Parathyroid adenoma (tissue), 2 donors: ENCODE measurements at regions not wholly inside any gene's neighbourhood (a gene's known extent, or its start where the extent isn't known, plus 50 kb on each side); places are given as distances from the start of the nearest gene placed in this dataset.

ENCODE experiments used
- H2AFZ ChIP-seq: fragments of 300-600 bp; sonication (generic); one replicate; pipeline ENCODE4 v1.7.0; 2017; ENCODE audit warnings: antibody characterized with exemption, mild to moderate bottlenecking
- H3K27ac ChIP-seq: fragments of 300-600 bp; sonication (generic); one replicate; pipeline ENCODE4 v1.7.0; 2017
- H3K27me3 ChIP-seq: fragments of 300-600 bp; sonication (generic); one replicate; pipeline ENCODE4 v1.7.0; 2017; ENCODE audit warnings: low read length; ENCODE audit not compliant: control insufficient read depth, insufficient read depth
- H3K36me3 ChIP-seq: fragments of 300-600 bp; sonication (generic); one replicate; pipeline ENCODE4 v1.7.0; 2017; ENCODE audit warnings: low read length; ENCODE audit not compliant: control insufficient read depth, insufficient read depth
- H3K4me1 ChIP-seq: fragments of 300-600 bp; sonication (generic); one replicate; pipeline ENCODE4 v1.7.0; 2017; ENCODE audit warnings: control low read depth
- H3K4me2 ChIP-seq: fragments of 300-600 bp; sonication (generic); one replicate; pipeline ENCODE4 v1.7.0; 2017; ENCODE audit warnings: low read length
- H3K4me3 ChIP-seq: fragments of 300-600 bp; sonication (generic); one replicate; pipeline ENCODE4 v1.7.0; 2017; ENCODE audit warnings: low read depth, low read length
- H3K79me2 ChIP-seq: fragments of 300-600 bp; sonication (generic); one replicate; pipeline ENCODE4 v1.7.0; 2017; ENCODE audit warnings: control low read depth
- H3K9ac ChIP-seq: fragments of 300-600 bp; sonication (generic); one replicate; pipeline ENCODE4 v1.7.0; 2017; ENCODE audit warnings: mild to moderate bottlenecking
- H3K9me3 ChIP-seq: fragments of 300-600 bp; sonication (generic); one replicate; pipeline ENCODE4 v1.7.0; 2017; ENCODE audit warnings: low read length; ENCODE audit not compliant: control insufficient read depth
- TF ChIP-seq, protein P1 (sequence below): fragments of 300-600 bp; sonication (generic); IDR thresholded peaks from one replicate; pipeline ENCODE4 v1.7.0; 2017; ENCODE audit warnings: antibody characterized with exemption, mild to moderate bottlenecking
- donor health status: primary hyperparathyroidism.

GRCh38 chr4:64495946-64496345 lies 86.7 kb upstream of the TECRL start:
- H3K36me3 ChIP-seq = no peaks in the 10 kb centered on the region
- H3K9ac ChIP-seq = no peak overlapping the region
- no peaks in the 10 kb centered on the region for H3K79me2 ChIP-seq
- H3K4me1 ChIP-seq = no peaks in the 10 kb centered on the region
- no peak overlapping the region for H3K27ac ChIP-seq
- no peak overlapping the region for H3K4me3 ChIP-seq
- TF ChIP-seq, protein P1, sequence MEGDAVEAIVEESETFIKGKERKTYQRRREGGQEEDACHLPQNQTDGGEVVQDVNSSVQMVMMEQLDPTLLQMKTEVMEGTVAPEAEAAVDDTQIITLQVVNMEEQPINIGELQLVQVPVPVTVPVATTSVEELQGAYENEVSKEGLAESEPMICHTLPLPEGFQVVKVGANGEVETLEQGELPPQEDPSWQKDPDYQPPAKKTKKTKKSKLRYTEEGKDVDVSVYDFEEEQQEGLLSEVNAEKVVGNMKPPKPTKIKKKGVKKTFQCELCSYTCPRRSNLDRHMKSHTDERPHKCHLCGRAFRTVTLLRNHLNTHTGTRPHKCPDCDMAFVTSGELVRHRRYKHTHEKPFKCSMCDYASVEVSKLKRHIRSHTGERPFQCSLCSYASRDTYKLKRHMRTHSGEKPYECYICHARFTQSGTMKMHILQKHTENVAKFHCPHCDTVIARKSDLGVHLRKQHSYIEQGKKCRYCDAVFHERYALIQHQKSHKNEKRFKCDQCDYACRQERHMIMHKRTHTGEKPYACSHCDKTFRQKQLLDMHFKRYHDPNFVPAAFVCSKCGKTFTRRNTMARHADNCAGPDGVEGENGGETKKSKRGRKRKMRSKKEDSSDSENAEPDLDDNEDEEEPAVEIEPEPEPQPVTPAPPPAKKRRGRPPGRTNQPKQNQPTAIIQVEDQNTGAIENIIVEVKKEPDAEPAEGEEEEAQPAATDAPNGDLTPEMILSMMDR = no peak
- H3K9me3 ChIP-seq = no peaks in the 10 kb centered on the region
- H3K27me3 ChIP-seq = no peaks in the 10 kb centered on the region
- no peak overlapping the region for H3K4me2 ChIP-seq
- H2AFZ ChIP-seq = no peak overlapping the region

DNA sequence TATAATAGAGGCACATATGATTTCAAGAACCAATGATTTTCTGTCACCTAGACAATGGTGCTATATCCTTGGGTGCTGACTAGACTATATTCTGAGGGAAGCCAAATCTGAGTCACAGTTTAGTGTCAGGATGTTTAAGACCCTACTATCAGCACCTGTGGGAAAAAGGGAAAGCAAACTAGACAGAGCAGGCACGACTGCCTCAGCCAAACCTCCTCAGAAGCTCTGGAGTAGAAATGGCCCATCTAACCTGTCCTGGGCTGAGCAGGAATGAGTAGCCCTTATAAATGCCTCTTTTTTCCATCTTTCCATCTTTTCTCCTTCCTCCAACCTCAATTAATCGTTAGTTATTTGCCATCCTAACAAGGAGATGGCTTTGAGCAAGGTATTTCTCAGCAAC lies 80.4 kb upstream of the TECRL start:
- H3K27ac ChIP-seq = no peak overlapping the region
- TF ChIP-seq, protein P1 = no peak
- H3K4me1 ChIP-seq = no peaks in the 10 kb centered on the region

GRCh38 chr4:64479338-64479737 lies 70.1 kb upstream of the TECRL start:
- Histone ChIP-seq H3K79me2 (no peaks in the 10 kb centered on the region), H3K4me3 (no peak overlapping the region), H3K27ac (no peak overlapping the region), H3K4me2 (no peak overlapping the region), H2AFZ (no peak overlapping the region), H3K4me1 (no peaks in the 10 kb centered on the region), H3K36me3 (no peaks in the 10 kb centered on the region), H3K9me3 (no peaks in the 10 kb centered on the region), H3K27me3 (no peaks in the 10 kb centered on the region), H3K9ac (no peak overlapping the region)
- TF ChIP-seq, protein P1 = no peak

More for the DNA sequence above, 80.4 kb upstream of the TECRL start:
- no peak overlapping the region for H2AFZ ChIP-seq
- H3K36me3 ChIP-seq = no peaks in the 10 kb centered on the region
- no peak overlapping the region for H3K4me2 ChIP-seq
- H3K4me3 ChIP-seq = no peak overlapping the region
- H3K9ac ChIP-seq = no peak overlapping the region
- H3K79me2 ChIP-seq = no peaks in the 10 kb centered on the region
- no peaks in the 10 kb centered on the region for H3K9me3 ChIP-seq
- H3K27me3 ChIP-seq = no peaks in the 10 kb centered on the region

GRCh38 chr4:64477127-64477526 lies 67.9 kb upstream of the TECRL start:
- no peaks in the 10 kb centered on the region for H3K36me3 ChIP-seq
- H3K79me2 ChIP-seq = no peaks in the 10 kb centered on the region
- no peak overlapping the region for H3K9ac ChIP-seq
- no peaks in the 10 kb centered on the region for H3K9me3 ChIP-seq
- no peaks in the 10 kb centered on the region for H3K4me1 ChIP-seq
- no peak overlapping the region for H3K4me2 ChIP-seq
- H3K4me3 ChIP-seq = no peak overlapping the region
- no peak overlapping the region for H2AFZ ChIP-seq
- no peaks in the 10 kb centered on the region for H3K27me3 ChIP-seq
- TF ChIP-seq, protein P1 = no peak
- H3K27ac ChIP-seq = no peak overlapping the region

DNA sequence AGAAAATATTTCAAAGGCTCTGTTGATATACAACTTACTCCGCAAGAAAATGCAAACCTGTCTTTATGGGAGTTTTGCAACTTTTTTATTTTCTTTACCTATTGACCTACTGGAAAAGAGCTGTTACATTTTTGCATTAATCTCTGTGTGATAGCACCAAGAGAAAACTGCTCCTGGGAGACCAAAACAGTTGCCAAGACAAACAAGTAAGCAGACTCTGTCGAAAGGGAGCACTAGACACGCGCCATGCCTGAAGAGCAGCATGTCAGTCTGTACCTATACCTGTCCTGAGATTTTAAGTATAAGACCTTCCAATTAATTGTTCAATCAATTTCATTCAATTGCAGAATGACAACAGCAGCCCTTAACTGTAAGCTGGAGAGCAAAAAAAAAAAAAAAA lies 56.0 kb upstream of the TECRL start:
- Histone ChIP-seq H3K27ac (no peak overlapping the region), H3K36me3 (no peaks in the 10 kb centered on the region), H3K4me2 (no peak overlapping the region), H3K27me3 (no peaks in the 10 kb centered on the region), H3K9ac (no peak overlapping the region), H3K4me1 (no peaks in the 10 kb centered on the region), H2AFZ (no peak overlapping the region), H3K79me2 (no peaks in the 10 kb centered on the region), H3K9me3 (no peaks in the 10 kb centered on the region), H3K4me3 (no peak overlapping the region)
- TF ChIP-seq, protein P1 = no peak
